Activated gamma-delta T cell treated with Interleukin-2 at 50 U/mL for 16 hours (primary cell): ENCODE measurements at regions not wholly inside any gene's neighbourhood (a gene's known extent, or its start where the extent isn't known, plus 50 kb on each side); places are given as distances from the start of the nearest gene placed in this dataset.

Source experiments
- DNase-seq: peaks from one replicate; pipeline ENCODE4 v3.0.0-alpha.2; 2020

DNA sequence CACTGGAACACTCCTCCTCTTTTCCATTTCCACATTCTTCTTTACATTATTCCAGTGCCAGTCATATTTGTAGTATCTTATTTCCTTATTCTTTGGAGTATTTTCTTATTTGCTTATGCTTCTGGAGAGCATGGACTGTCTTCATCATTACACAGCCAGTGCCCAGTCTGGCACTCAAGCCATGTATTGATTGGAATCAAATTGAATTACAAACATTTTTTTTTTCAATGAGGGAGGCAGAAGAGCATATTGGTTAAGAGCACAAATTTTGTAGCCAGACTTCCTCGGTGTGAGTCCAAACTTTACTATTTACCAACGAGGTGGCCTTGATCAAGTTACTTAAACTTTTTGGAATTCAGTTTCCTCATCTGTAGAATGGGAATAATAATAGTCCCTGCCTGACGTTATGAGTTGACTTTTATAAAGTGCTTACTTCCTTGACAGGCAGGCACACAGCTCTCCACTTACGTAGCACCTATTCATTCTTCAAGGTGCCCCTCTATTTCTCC is 186.6 kb upstream of the BCL6 start:
- no peak for DNase-seq

DNA sequence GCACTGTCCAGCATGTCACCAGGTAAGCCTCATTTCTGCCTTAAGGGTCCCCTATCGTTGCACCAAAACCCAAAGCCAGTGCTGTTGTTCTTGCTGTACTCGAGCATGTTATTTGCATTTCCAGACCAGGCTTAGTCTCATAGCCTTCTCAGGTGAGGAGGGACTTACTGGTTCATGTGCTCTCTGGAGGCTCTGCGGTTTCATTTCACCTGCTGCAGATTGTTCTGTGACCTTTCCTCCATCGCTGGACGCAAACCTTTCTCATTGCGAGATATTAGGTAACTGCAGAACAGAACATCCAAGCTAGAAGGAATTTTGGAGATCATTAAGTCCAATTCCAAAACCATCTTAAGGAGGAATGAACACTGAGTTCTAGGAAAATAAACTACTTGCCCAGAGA is 187.3 kb upstream of the BCL6 start:
- no peak for DNase-seq

DNA sequence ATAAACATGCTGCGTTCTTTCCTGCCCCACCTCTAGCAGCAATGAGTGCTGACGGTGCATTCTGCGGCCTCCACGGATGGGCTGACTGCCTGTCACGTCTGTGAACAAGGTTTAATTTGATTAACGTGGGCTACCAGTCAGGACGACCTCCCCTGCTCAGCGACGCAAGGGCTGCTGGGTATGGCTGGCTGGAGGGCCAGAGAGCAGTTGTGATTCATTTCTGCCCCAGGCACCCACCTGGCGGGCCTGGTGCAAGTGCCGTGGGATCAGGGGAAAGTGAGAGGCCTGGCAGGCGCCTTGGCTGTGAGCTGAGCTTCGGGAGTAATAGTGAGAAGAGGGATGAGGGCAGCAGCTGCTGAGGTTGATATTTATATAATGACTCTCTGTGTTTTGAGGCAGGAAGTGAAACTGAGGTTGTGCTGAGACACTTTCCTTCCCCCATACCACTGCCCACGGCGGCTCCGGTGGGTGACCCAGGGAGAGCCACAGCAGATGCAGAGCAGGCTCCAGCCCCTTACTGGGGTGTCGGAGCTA is 190.4 kb upstream of the BCL6 start:
- DNase-seq, result peak; percentile 18

DNA sequence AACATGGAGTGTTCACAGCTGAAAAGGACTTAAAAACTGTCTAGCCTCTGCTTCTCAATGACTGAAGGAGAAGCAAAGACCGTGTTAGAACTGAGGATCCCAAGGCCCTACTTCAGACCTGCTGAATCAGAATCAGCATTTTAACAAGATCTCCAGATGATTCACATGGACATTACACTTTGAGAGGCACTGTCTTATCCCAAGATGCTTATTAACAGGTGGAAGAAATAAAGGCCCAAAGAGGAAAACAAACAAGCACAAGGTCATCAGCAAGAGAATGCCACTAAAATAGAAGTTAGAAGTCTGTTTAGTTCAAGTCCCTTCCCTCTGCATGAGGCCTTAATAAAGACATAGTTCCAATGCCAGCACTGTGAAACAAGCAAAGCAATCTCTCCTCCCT is 191.4 kb upstream of the BCL6 start:
- DNase-seq, result no peak

DNA sequence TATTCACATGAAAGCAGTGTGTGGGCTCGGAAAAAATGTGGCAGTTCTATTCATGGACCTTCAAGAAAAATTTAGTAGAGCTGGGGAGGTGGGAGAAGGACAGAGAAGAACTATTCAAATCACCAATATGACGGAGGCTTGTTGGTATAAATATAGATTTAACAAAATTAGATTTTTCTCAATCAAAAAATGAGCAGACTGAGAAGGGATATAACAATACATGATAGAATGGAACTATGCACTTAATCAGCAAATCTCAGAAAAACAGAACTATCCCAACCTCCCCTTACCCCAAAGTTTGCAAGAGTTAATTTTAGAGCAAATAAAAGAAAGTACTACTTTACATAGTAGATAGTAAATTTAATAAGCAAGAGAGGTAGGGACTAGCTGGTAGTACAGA is 194.6 kb upstream of the BCL6 start:
- no peak for DNase-seq

DNA sequence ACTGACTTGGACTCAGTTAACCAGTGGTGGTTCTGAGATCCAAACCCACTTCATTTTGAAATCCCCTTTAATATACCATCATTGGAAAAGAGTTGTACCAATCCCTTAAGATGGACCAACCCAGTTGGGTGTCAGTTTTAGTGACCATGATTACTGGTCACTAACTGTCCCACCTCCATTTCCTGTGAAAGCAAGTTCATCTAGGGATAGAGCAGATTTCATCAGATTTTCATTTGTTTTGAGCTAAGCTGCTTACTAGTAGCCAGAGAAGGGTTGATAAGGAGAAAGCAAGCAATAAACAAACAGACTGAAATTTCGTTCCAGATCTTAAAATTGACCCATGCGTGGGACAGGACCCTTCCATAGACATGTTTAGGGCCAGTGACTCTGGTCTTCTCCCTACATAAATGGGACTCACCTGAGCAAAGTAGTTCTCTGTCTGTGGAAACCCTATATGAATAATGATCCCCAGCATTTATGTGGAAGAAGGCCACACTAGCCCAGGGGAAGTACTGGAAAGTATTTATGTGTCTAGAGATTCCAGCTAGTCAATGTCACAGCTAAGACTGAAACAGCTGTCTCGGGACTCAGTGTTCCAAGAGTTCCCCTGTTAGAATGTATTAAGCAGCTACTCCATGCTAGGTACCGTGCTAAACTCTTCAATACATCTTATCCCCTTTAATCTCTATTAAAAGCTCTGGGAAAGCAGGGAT is 196.0 kb upstream of the BCL6 start:
- DNase-seq, result no peak

DNA sequence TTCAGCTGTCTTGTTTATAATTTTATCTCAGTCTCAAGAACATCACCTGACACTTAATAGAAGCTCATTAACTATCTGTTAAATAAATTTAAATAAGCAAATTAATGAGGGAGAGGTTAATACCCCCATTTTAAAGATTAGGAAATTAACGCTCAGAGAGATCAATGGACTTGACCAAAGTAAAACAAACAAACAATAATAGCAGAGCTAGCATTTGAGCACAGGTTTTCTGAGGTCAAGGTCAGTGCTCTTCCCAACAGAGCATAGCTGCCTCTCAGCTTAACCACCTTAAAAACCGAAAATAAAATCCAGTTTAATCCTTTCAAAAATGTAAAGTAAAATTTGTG is 196.6 kb upstream of the BCL6 start:
- DNase-seq, result no peak

DNA sequence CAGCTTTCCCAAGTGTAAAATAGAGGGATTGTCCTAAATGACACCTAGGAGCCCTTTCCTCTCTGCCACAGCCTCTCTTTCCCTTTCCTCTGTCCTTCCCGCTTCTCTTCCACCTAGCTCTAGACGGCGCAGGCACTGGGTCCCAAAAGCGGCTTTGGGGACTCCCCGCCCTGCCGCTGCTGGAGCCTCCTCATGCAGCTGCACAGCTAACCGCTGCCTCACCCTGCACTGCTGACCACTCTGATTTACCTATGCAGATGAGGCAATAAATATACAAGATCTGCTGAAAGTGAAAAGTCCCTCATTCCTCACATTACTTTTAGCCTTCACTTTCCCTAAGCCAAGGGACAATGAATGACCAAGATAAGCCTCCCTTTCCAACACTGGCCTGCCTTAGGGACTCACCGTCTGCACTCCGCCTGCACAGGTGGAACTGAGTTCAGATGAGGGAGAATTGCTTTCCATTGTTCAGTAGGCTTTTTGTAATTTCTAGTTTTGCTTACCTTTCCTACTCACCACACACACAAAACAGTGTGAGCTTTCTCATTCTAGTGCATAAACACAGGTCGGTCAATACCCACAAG is 197.5 kb upstream of the BCL6 start:
- no peak for DNase-seq

DNA sequence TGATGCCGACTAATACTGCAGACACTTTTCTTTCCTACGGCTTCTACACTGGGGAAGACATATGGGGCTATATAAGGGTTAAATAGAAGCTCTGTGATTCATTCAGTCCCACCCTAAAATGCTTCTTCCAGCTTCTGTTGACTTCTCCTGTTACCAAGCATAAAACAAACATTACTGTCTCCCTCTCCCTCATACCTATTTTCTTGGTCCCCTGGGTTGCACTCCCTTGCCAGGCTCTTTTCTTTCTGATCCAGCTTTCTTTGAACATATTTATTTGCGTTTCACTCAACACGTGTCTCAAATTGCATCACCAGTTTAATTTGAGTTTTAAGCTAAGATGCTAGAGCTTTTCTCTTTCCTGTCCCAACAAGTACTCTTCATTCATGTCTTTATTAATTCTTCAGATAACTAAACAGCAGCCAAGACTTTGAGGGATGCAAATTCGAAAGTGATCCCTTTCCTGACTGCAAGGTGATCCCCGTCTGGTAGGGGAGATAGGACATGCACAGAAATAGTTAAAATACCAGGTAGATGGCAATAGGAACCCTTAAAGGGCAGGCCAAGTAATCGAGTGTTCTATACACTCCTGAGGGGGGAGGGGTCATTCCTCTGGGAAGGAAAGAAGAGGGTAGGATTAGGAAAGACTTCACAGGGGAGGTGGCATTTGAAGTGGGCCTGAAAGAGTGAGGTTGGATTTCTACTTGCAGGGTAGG is 198.6 kb upstream of the BCL6 start:
- no peak for DNase-seq

DNA sequence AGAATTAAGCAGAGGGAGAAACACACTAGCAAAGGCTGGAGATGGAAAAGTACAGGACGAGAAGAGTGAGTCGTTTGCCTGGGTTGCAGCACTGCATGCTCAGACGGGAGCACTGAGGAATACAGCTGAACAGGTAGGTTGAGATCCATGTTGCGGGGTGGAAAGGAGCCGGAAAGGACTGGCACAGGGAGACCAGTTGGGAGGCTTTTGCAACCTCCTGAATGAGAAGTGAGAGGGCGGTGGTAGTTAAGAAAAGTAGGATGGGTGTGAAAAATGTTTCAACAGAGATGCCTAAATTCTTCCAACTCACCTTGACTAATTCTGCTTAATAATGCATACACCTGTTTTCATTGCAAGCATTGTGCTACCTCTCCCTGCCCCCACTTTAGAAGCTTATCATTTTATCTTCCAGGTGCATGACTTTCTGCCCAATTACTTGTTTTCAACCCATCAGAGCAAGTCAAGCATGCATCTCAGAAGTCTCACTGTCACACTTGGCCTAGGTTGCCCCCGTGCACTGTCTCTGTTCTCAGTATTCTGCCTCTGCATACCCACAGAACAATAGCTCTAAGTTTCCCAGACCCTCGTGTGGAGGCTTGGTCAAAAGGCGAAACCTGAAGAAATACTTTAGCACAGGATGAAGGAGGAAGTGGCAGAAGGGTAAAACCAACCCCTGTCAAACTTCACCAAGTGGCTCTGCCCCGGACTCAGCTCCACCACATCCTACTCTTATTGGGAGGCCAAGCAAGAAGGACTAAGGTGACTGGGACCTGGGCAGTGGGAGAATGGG is 199.3 kb upstream of the BCL6 start:
- no peak for DNase-seq

DNA sequence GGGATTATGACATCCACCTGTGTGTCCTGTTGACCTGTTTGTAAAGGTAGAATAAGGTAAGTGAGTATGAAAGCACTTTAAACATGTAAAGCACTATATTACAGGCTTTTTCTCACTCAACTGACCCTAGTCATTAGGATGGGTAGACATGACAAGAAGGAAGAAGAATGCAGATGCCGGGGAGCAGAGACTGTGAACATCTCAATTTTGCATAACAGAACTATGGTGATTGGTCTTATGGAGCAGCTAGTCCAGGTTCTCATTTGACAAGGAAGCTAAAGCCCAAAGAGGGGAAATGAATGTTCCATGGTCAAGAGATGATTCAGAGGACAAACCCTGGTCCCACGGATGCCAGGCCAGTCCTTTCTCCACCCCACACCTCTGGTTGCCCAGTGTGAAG is 200.1 kb upstream of the BCL6 start:
- no peak for DNase-seq

DNA sequence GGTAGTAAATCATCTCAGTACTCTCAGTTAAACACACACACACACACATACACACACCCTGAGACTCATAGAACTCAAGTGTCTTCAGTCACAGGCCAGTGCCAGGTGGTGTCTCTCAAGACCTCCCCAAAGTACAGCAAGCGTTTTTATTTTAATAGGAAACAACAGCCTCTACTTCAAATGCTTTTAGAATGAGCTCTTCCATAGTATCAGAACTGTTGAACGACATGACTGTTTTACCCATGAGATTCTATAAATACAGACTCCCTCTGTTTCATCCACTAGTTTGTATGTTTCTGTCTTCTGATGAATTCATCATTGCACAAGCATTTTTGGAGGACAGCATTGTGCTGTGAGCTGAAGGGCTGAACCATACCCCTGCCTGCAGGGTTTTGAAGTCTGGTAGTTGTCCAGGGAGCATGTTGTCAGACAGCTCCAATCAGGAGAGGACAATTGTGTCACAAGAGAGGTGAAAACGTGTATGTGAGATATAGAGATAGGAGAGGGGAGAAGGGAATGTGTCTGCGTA is 201.0 kb upstream of the BCL6 start:
- DNase-seq, result no peak

DNA sequence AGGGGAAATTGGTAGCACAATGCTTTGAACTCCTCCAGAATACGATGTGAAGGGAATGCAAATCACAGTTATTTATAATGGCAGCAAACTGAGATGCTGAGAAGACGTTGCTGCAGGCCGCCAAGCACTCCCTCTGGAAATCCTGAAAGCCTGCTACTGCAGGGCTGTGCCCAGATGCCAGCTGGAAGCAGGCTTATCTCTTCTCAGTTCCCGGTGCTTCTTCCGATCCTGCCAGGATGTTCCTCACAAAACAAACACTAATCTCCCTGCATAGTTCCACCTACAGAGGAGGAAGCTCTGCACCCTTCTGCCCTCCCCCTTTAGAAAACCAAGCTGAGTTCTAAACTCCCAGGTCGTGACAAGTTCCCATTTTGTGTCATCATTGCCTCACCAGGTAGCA is 201.7 kb upstream of the BCL6 start:
- DNase-seq, result no peak

DNA sequence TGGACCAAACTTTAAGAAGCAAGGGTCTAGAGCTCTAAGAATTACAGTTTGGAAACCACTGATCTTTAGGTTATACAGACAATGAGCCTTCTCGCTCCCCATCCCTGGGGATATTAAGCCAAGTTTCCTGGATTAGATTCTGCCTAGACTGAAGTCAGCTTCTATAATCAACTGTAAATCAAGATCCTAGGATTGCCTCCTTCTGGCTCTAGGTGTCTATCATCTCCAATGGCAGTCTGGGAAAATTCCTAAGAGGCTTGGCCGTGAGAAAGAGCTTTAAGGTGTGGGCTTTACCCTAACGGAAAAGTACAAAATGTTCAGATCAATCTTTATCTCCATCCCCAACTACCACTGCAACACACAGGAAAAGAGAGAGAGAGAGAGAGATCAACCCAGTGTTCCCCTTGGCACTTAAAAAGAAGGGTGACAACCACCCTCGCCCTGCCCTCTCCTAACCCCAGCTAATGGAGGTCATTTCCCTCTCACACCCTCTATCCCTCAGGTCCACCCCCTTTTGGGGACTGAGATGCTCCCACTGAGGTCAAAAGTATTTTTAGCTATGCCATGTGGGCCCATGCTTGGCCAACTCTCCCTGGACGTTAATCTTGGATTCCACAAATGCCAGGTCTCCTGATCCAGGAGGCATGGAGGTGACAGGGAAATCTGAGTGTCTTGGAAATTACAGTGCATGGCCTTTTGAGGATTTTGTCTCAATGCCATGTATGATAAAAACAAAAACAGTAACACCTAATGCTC is 202.8 kb upstream of the BCL6 start:
- no peak for DNase-seq

DNA sequence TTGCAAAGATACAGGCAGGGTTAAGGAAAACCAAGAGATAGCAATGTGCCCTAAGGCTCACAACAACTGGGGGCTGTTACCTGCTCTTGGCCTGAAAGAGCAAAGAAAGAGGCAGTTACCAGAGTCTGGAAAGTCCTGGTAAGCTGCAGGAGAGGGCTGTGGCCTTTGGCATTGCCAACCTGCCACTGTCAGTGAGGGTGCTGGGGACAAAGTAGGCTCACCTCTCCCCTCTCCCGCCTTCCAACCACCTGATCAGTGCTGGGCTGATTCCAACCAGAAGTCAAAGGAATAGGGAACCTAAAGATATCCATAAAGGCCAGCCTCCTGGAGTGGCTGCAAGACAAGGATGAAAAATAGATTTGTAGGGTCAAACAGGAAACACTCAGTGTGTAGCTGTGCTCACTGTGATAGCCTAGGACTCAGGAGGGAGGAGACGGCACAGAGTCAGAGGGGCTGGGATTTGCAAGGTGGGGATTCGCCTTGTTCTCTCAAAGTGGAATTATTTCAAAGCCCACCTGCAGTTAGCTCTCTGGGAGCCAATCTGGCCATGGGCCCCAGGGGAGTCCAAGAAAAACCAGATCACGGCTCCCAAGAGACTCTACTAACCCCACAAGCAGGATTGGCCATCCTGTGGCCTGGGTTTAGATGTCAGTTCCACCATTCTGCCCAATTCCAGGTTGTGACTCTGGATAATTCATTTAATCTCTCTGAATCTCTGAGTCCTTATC is 204.0 kb upstream of the BCL6 start:
- DNase-seq, result no peak

DNA sequence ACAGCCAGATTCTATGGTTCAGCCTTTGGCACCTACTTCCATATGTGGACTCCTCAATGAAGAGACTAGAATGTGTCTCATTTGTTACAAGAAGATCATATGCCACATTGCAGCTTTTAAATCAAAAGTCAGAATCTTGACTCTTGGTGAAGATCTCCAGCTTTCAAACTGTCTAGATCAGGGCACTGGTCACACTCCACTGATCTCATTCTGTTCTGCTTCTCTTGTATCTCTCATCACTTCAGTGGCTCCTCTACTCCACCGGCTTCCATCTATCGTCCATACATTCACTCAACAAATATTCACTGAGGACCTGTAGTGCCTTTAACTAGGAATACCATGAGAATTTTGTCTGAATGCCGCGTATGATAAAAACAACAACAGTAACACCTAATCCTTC is 203.3 kb upstream of the LPP start:
- no peak for DNase-seq

DNA sequence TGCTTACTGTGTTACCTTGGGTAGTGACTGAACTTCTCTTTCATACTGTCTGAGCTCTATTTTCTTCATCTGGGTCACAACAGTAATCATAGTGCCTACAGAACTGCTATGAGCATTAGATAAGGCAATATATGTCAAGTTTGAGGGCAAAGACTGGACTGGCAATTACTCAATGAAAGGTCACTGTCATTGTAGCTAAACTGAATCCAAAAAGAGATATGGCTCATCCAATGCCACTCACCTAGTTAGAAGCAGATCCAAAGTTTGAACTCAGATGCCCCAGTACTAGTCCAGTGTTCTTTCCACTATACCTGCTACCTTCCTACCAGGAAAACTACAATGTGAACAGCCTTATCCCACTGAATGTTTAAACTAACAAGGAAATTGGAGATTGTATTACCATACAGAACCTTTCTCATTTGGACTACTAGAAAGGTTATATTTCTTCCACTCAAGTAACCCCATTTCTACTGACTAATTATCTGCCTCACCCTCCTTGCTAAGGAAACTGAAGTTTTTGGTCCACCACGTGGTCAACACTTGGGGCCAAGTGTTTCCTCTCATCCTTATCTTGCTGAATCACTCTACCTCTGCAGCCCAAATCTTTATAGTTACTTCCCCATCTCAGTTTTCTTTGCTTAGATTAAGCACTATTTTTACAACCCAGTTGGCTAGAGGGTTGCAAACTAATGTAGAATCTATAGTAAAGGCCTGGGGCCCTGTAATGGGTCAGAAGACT is 202.3 kb upstream of the LPP start:
- no peak for DNase-seq

DNA sequence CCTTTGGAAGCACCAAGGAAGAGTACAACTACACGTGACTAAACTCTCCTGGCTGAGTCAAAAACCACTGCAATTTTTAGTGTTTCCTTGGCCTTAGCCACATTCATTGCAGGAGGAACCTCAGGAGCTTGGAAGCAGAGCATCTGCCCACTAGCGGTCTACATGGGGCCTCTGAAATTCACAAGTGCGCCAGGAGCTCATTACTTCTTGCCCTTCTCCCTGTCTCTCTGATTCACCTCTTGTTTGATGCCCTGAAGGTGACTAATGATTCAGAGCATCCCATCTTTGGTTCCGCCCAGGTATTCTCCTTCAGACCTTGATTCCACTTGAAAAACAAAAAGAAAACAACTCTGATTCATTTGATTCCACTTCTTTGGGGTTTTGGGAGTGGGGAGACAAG is 201.1 kb upstream of the LPP start:
- DNase-seq, result no peak

DNA sequence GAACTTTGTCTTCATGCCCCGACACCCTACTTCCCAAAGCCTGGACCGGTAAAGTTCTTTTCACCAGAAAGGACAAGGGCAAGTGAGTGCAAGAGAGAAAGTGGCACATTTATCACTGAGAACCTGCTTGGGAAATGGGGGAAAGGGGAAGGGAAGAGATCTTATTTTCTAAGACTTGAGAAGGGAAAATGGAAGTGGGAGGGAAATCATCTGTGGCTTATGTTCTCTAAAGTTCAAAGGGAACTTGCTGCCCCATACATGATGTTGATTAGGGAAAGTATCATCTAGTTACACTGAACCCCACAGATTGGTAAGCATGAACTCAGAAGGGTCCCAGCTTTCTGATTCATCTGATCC is 199.5 kb upstream of the LPP start:
- no peak for DNase-seq

DNA sequence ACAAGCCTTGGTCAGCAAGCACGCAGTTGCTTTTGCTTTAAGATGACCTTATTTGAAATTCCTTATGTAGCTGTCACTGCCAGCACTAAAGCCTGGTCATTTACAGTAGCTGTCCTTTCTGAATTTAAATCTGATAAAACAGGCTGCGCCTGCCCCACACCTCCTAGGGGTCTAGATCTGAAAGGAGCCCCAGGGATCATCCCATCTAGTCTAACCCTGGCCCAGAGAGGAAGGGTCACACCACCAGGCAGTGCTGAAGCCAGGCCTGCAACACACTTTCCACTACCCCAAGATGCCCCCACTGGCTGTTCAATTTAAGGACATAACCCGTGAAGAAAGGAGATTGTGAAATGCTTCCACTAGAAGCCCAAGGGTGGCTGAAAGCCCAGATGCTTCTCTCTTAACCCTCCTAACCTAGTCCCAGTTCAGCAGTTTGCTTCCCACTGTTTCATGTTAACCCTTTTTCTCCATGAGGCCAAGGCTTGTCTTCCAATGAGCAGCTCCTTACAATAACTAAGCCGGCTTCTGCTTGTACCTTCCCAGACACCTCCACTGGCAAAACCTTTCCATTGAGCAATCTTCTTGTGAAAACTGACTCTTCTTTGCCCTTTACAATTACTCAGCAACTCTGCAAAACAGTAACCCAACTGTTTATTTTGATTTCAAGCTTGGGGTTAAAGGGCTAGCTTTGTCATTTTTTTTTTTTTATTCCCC is 198.9 kb upstream of the LPP start:
- no peak for DNase-seq
